Activated T-cell treated with anti-CD3 and anti-CD28 coated beads for 48 hours (primary cell): ENCODE measurements at regions not wholly inside any gene's neighbourhood (a gene's known extent, or its start where the extent isn't known, plus 50 kb on each side); places are given as distances from the start of the nearest gene placed in this dataset.
A peak's percentile ranks its signal among the peaks of the same experiment; 100 is the strongest.

Experiments
- DNase-seq: peaks from one replicate; pipeline ENCODE4 v3.0.0-alpha.2; 2020; ENCODE audit warnings: low read depth

- no peak for DNase-seq
These were observed 285.4 kb downstream of the THBS2 start for GRCh38 chr6:168968228-168968627.

GRCh38 chr6:168967281-168967925 lies 286.2 kb downstream of the THBS2 start:
- DNase-seq: no peak

- DNase-seq: no peak
These were observed 289.4 kb downstream of the THBS2 start for GRCh38 chr6:168964138-168964835.

GRCh38 chr6:168962886-168963285 lies 290.8 kb downstream of the THBS2 start:
- no peak for DNase-seq

- DNase-seq: no peak
These were observed 292.4 kb downstream of the THBS2 start for GRCh38 chr6:168961264-168961656.

GRCh38 chr6:168960551-168961263 lies 292.9 kb downstream of the THBS2 start:
- DNase-seq: no peak

GRCh38 chr6:168959696-168960095 lies 293.9 kb downstream of the THBS2 start:
- DNase-seq: no peak

- peak; percentile 23 for DNase-seq
These were observed 296.5 kb downstream of the THBS2 start for GRCh38 chr6:168956884-168957730.

- DNase-seq: no peak
These were observed 297.4 kb downstream of the THBS2 start for GRCh38 chr6:168956141-168956838.

- DNase-seq: no peak
These were observed 300.2 kb downstream of the THBS2 start for GRCh38 chr6:168953461-168953860.

- DNase-seq: no peak
These were observed 302.4 kb downstream of the THBS2 start for GRCh38 chr6:168951217-168951616.

- no peak for DNase-seq
These were observed 302.8 kb downstream of the THBS2 start for GRCh38 chr6:168950858-168951214.

- no peak for DNase-seq
These were observed 303.4 kb downstream of the THBS2 start for GRCh38 chr6:168949981-168950857.

- no peak for DNase-seq
These were observed 304.6 kb downstream of the THBS2 start for GRCh38 chr6:168948990-168949531.

- DNase-seq: no peak
These were observed 305.6 kb downstream of the THBS2 start for GRCh38 chr6:168948002-168948401.

- no peak for DNase-seq
These were observed 310.3 kb downstream of the THBS2 start for GRCh38 chr6:168943231-168943905.

- no peak for DNase-seq
These were observed 311.0 kb downstream of the THBS2 start for GRCh38 chr6:168942646-168943045.

GRCh38 chr6:168941036-168941435 lies 312.6 kb downstream of the THBS2 start:
- no peak for DNase-seq

- DNase-seq: no peak
These were observed 313.9 kb downstream of the THBS2 start for GRCh38 chr6:168939796-168940195.

- no peak for DNase-seq
These were observed 314.6 kb downstream of the THBS2 start for GRCh38 chr6:168939041-168939440.
